GM12878 (cell line): ENCODE measurements at regions not wholly inside any gene's neighbourhood (a gene's known extent, or its start where the extent isn't known, plus 50 kb on each side); places are given as distances from the start of the nearest gene placed in this dataset.

ENCODE experiments used
- DPF2 ChIP-seq: fragments of 450-650 bp; IDR thresholded peaks from 2 replicates; pipeline ENCODE4 v1.6.1; 2017; ENCODE audit warnings: mild to moderate bottlenecking
- EP300 ChIP-seq, 2 experiments: fragments of 150-350 bp in 1 of 2; IDR thresholded peaks; 2 replicates each; pipeline ENCODE4 v1.6.1; 2011 to 2012; ENCODE audit warnings: low read depth in 2 of 2, low read length in 2 of 2, borderline replicate concordance in 1 of 2, improper control_type of control experiment in 1 of 2, inconsistent platforms in 1 of 2; ENCODE audit not compliant: control insufficient read depth in 1 of 2
- POLR2A ChIP-seq: IDR thresholded peaks from 2 replicates; pipeline ENCODE4 v1.6.1; 2011; ENCODE audit warnings: low read depth, mild to moderate bottlenecking, low read length
- POLR2AphosphoS5 ChIP-seq: IDR thresholded peaks from 2 replicates; pipeline ENCODE4 v1.6.1; 2011; ENCODE audit warnings: mild to moderate bottlenecking, low read length, inconsistent platforms
- RFX5 ChIP-seq: IDR thresholded peaks from 2 replicates; pipeline ENCODE4 v1.6.1; 2011; ENCODE audit warnings: low read depth, low read length, improper control_type of control experiment
- TAF1 ChIP-seq: IDR thresholded peaks from 2 replicates; pipeline ENCODE4 v1.6.1; 2011; ENCODE audit warnings: mild to moderate bottlenecking, low read depth, low read length, borderline replicate concordance
- TF ChIP-seq, protein P1 (sequence below), 3 experiments: IDR thresholded peaks in 2 of 3; conservative IDR thresholded peaks in 1 of 3; 2 replicates each; pipeline ENCODE4 v1.5.1; 2011; ENCODE audit warnings: low read depth in 3 of 3, low read length in 3 of 3, mild to moderate bottlenecking in 3 of 3, control low read depth in 2 of 3, moderate library complexity in 2 of 3, inconsistent platforms in 1 of 3, mixed read lengths in 1 of 3; ENCODE audit not compliant: control insufficient read depth in 2 of 3, insufficient read depth in 1 of 3; ENCODE audit errors: extremely low read depth in 1 of 3
- TF ChIP-seq, protein P2 (sequence below): fragments of 450-650 bp; IDR thresholded peaks from 2 replicates; pipeline ENCODE4 v1.6.1; 2016; ENCODE audit warnings: mild to moderate bottlenecking, moderate library complexity, borderline replicate concordance
- TF ChIP-seq, protein P3 (sequence below): fragments of 150-350 bp; IDR thresholded peaks from 2 replicates; pipeline ENCODE4 v1.6.1; 2016; ENCODE audit warnings: low read depth, low read length

DNA sequence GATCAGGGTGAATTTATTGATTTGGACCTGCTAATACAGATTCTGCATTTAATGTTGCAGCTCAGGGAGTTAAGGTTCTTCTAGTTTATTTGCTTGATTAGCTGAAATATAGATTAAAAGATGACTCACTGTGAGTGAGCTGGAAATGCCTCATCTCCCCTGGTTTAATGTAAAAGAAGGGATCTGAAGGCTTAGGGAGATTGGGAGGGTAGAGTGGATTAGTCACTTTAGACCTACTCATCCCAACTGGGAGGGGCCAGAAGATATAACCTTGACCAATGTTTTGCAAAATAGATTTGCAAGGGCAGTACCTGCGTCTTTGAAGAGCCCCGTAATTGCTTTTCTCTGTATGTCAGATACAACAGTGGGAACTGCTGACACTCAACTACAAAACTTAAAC, 922.8 kb upstream of the ADGRL4 start:
- TF ChIP-seq POLR2A (no peak), TAF1 (no peak), DPF2 (no peak), EP300 (IDR thresholded peaks at IDR 0.05; ENCODE audit: borderline replicate concordance in 1 of 2, control insufficient read depth in 1 of 2, low read depth in 2 of 2, low read length in 2 of 2) (no peak), RFX5 (no peak), POLR2AphosphoS5 (no peak)
- TF ChIP-seq, protein P1, sequence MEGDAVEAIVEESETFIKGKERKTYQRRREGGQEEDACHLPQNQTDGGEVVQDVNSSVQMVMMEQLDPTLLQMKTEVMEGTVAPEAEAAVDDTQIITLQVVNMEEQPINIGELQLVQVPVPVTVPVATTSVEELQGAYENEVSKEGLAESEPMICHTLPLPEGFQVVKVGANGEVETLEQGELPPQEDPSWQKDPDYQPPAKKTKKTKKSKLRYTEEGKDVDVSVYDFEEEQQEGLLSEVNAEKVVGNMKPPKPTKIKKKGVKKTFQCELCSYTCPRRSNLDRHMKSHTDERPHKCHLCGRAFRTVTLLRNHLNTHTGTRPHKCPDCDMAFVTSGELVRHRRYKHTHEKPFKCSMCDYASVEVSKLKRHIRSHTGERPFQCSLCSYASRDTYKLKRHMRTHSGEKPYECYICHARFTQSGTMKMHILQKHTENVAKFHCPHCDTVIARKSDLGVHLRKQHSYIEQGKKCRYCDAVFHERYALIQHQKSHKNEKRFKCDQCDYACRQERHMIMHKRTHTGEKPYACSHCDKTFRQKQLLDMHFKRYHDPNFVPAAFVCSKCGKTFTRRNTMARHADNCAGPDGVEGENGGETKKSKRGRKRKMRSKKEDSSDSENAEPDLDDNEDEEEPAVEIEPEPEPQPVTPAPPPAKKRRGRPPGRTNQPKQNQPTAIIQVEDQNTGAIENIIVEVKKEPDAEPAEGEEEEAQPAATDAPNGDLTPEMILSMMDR (IDR thresholded peaks at IDR 0.05 in 2 of 3, conservative IDR thresholded peaks at IDR 0.05 in 1 of 3; ENCODE audit: control insufficient read depth in 2 of 3, extremely low read depth in 1 of 3, insufficient read depth in 1 of 3, low read depth in 3 of 3, low read length in 3 of 3) = no peak
- TF ChIP-seq, protein P2, sequence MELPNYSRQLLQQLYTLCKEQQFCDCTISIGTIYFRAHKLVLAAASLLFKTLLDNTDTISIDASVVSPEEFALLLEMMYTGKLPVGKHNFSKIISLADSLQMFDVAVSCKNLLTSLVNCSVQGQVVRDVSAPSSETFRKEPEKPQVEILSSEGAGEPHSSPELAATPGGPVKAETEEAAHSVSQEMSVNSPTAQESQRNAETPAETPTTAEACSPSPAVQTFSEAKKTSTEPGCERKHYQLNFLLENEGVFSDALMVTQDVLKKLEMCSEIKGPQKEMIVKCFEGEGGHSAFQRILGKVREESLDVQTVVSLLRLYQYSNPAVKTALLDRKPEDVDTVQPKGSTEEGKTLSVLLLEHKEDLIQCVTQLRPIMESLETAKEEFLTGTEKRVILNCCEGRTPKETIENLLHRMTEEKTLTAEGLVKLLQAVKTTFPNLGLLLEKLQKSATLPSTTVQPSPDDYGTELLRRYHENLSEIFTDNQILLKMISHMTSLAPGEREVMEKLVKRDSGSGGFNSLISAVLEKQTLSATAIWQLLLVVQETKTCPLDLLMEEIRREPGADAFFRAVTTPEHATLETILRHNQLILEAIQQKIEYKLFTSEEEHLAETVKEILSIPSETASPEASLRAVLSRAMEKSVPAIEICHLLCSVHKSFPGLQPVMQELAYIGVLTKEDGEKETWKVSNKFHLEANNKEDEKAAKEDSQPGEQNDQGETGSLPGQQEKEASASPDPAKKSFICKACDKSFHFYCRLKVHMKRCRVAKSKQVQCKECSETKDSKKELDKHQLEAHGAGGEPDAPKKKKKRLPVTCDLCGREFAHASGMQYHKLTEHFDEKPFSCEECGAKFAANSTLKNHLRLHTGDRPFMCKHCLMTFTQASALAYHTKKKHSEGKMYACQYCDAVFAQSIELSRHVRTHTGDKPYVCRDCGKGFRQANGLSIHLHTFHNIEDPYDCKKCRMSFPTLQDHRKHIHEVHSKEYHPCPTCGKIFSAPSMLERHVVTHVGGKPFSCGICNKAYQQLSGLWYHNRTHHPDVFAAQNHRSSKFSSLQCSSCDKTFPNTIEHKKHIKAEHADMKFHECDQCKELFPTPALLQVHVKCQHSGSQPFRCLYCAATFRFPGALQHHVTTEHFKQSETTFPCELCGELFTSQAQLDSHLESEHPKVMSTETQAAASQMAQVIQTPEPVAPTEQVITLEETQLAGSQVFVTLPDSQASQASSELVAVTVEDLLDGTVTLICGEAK = no peak
- TF ChIP-seq, protein P3, sequence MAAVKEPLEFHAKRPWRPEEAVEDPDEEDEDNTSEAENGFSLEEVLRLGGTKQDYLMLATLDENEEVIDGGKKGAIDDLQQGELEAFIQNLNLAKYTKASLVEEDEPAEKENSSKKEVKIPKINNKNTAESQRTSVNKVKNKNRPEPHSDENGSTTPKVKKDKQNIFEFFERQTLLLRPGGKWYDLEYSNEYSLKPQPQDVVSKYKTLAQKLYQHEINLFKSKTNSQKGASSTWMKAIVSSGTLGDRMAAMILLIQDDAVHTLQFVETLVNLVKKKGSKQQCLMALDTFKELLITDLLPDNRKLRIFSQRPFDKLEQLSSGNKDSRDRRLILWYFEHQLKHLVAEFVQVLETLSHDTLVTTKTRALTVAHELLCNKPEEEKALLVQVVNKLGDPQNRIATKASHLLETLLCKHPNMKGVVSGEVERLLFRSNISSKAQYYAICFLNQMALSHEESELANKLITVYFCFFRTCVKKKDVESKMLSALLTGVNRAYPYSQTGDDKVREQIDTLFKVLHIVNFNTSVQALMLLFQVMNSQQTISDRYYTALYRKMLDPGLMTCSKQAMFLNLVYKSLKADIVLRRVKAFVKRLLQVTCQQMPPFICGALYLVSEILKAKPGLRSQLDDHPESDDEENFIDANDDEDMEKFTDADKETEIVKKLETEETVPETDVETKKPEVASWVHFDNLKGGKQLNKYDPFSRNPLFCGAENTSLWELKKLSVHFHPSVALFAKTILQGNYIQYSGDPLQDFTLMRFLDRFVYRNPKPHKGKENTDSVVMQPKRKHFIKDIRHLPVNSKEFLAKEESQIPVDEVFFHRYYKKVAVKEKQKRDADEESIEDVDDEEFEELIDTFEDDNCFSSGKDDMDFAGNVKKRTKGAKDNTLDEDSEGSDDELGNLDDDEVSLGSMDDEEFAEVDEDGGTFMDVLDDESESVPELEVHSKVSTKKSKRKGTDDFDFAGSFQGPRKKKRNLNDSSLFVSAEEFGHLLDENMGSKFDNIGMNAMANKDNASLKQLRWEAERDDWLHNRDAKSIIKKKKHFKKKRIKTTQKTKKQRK = no peak
